GM12892 (cell line): ENCODE measurements at regions not wholly inside any gene's neighbourhood (a gene's known extent, or its start where the extent isn't known, plus 50 kb on each side); places are given as distances from the start of the nearest gene placed in this dataset.

Experiments
- POLR2A ChIP-seq: IDR thresholded peaks from 2 replicates; pipeline ENCODE4 v1.6.1; 2011; ENCODE audit warnings: low read depth, low read length, control low read depth
- POLR2AphosphoS5 ChIP-seq: IDR thresholded peaks from 2 replicates; pipeline ENCODE4 v1.6.1; 2011; ENCODE audit warnings: low read depth, low read length, control low read depth
- TAF1 ChIP-seq: IDR thresholded peaks from 2 replicates; pipeline ENCODE4 v1.6.1; 2011; ENCODE audit warnings: low read depth, mild to moderate bottlenecking, control low read depth, low read length, borderline replicate concordance

- TF ChIP-seq POLR2A (no peak), POLR2AphosphoS5 (no peak), TAF1 (no peak)
Measured at GRCh38 chr13:73844986-73845385, 289.2 kb downstream of the KLF12 start.
